Fibroblast of villous mesenchyme (primary cell): ENCODE measurements at regions not wholly inside any gene's neighbourhood (a gene's known extent, or its start where the extent isn't known, plus 50 kb on each side); places are given as distances from the start of the nearest gene placed in this dataset.

Experiments used
- DNase-seq: peaks from one replicate; pipeline ENCODE4 v3.0.0-alpha.2; 2010; ENCODE audit warnings: low read depth
- H3K4me3 ChIP-seq: 2 replicates; pipeline ENCODE4 v1.5.1; 2011; ENCODE audit warnings: low read depth, mild to moderate bottlenecking, low read length
- TF ChIP-seq, protein P1 (sequence below): IDR thresholded peaks from 2 replicates; pipeline ENCODE4 v1.5.1; 2012; ENCODE audit warnings: low read depth, mild to moderate bottlenecking, low read length; ENCODE audit not compliant: insufficient read depth

DNA sequence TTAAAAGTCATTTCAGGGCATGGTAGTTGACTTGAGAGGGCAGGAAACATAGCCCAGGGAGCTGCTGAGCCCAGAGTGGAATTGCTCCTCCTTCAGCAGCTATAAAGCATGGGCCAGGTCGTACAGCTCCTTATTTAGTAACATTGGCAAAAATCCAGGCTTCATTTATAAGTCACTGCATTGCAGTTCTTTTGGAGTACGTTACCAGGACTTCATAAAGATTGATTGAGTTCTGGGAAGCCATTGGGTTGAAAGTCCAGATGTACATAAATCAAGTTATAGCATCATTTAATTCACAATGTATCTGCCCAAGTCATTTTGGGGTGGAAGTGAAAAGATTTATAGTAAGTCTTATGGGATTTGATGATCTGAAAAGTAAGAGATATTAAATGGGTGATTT is 53.0 kb upstream of the ANKEF1 start:
- no peak overlapping the region for H3K4me3 ChIP-seq
- TF ChIP-seq, protein P1, sequence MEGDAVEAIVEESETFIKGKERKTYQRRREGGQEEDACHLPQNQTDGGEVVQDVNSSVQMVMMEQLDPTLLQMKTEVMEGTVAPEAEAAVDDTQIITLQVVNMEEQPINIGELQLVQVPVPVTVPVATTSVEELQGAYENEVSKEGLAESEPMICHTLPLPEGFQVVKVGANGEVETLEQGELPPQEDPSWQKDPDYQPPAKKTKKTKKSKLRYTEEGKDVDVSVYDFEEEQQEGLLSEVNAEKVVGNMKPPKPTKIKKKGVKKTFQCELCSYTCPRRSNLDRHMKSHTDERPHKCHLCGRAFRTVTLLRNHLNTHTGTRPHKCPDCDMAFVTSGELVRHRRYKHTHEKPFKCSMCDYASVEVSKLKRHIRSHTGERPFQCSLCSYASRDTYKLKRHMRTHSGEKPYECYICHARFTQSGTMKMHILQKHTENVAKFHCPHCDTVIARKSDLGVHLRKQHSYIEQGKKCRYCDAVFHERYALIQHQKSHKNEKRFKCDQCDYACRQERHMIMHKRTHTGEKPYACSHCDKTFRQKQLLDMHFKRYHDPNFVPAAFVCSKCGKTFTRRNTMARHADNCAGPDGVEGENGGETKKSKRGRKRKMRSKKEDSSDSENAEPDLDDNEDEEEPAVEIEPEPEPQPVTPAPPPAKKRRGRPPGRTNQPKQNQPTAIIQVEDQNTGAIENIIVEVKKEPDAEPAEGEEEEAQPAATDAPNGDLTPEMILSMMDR: no peak
- DNase-seq: no peak

GRCh38 chr20:9978397-9979004 is 56.3 kb upstream of the ANKEF1 start:
- no peak overlapping the region for H3K4me3 ChIP-seq
- TF ChIP-seq, protein P1: peak; percentile 78
- peak; percentile 88 for DNase-seq

- peak; percentile 5 for DNase-seq
- H3K4me3 ChIP-seq: no peak overlapping the region
- TF ChIP-seq, protein P1: no peak
Measured at GRCh38 chr20:9977629-9978028, 57.2 kb upstream of the ANKEF1 start.

DNA sequence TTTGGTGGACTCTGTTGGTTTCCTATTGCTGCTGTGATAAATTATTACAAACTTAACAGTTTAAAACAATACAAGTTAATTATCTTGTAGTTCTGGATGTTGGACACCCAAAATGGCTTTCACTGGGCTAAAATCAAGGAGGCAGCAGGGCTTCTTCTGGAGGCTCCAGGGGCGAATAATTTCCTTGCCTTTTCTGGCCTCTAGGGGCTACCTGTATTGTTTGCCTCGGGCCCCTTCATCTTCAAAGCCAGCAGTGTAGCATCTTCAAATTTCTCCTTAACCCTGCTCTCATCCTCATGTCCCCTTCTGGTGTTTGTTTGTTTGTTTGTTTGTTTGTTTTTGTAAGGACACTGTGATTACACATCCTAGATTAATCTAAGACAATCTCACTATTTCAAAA is 60.5 kb upstream of the ANKEF1 start:
- H3K4me3 ChIP-seq: no peak overlapping the region
- TF ChIP-seq, protein P1: no peak
- DNase-seq: no peak

- TF ChIP-seq, protein P1: no peak
- DNase-seq: no peak
- no peak overlapping the region for H3K4me3 ChIP-seq
Measured at GRCh38 chr20:9971746-9972145, 63.0 kb upstream of the ANKEF1 start.

GRCh38 chr20:9969626-9970025 is 65.2 kb upstream of the ANKEF1 start:
- TF ChIP-seq, protein P1: no peak
- H3K4me3 ChIP-seq: no peak overlapping the region
- no peak for DNase-seq

DNA sequence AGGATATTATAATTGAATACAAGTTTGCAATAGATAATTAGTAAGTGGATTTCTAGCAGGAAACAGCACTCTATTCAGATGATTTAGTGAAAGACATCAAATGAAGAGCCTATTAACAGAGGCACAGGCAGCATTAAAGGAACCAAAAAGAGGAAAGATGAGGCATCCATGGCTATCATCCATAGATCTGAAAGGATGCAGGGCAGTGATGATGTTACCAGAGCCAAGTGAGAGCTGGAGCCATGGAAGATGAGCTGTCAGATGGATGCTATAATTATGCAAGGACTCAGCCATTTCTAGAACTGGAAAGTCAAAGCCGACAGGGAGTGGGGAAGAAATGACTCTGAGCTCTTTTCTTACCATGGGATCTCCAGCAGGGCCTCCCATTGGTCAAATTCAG is 66.8 kb upstream of the ANKEF1 start:
- DNase-seq: no peak
- no peak overlapping the region for H3K4me3 ChIP-seq
- TF ChIP-seq, protein P1: no peak
